ENCODE measurements at regions not wholly inside any gene's neighbourhood (a gene's known extent, or its start where the extent isn't known, plus 50 kb on each side); places are given as distances from the start of the nearest gene placed in this dataset.
A peak's percentile ranks its signal among the peaks of the same experiment; 100 is the strongest.

DNA sequence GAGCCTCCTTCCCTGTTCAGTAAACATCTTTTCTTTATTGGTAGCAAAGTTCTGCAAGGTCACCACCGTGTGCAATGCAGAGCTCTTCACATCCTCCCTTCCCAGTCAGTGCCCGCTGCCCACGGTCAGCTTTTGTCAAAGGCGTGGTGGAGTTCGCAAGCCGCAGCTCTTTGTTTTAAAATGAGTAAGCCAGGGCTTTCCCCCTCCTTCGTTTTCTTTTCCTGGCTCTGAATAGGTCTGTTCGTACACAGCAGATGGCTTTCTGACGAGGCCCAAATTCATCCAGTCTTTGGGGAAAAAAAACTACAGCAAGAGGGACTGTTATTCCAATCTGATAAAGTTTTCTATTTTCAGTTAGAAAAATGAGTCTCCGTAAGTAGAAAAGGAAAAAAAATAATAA, 153.2 kb downstream of the LRIG2 start:
- no peak overlapping the region for H3K4me3 ChIP-seq
- TF ChIP-seq POLR2A (IDR thresholded peaks at IDR 0.05), result no peak
- no peak for TF ChIP-seq POLR2AphosphoS5 (IDR thresholded peaks at IDR 0.05)
- TF ChIP-seq, protein P1, sequence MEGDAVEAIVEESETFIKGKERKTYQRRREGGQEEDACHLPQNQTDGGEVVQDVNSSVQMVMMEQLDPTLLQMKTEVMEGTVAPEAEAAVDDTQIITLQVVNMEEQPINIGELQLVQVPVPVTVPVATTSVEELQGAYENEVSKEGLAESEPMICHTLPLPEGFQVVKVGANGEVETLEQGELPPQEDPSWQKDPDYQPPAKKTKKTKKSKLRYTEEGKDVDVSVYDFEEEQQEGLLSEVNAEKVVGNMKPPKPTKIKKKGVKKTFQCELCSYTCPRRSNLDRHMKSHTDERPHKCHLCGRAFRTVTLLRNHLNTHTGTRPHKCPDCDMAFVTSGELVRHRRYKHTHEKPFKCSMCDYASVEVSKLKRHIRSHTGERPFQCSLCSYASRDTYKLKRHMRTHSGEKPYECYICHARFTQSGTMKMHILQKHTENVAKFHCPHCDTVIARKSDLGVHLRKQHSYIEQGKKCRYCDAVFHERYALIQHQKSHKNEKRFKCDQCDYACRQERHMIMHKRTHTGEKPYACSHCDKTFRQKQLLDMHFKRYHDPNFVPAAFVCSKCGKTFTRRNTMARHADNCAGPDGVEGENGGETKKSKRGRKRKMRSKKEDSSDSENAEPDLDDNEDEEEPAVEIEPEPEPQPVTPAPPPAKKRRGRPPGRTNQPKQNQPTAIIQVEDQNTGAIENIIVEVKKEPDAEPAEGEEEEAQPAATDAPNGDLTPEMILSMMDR (IDR thresholded peaks at IDR 0.05), result no peak
- no peak for TF ChIP-seq EP300 (IDR thresholded peaks at IDR 0.05)
- H3K9me3 ChIP-seq, result no peaks in the 10 kb centered on the region
- no peaks in the 10 kb centered on the region for H3K27me3 ChIP-seq
- ATAC-seq (ENCODE audit: low FRiP score in 2 of 2) (peak in 1 of 2 donors; percentile 58), DNase-seq (no peak)
- whole genome bisulfite sequencing, 2 donors, result 74% methylated on average over 10 of the region's 10 CpGs
- H3K4me1 ChIP-seq, result no peaks in the 10 kb centered on the region
- H3K27ac ChIP-seq, result no peak overlapping the region
- no peaks in the 10 kb centered on the region for H3K36me3 ChIP-seq

DNA sequence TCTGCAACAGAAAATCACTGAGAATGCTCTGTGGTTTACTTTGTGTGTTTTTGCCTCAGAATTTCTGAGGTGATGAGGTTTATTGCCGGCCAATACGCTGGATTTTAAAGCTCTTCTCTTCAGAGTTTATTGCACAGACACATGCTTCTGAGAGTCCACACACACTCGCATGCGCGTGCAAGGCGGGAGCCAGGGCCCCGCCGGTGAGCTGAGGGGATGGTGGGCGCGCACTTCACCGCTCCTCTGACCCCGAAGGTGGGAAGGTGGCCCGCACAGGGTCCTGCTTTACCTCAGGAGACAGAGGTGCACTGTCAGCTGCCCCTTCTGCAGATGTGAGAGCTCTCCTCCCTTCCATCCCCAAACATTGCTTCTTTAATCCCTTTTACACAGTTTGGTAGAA, 158.4 kb upstream of the MAGI3 start:
- Histone ChIP-seq H3K9me3 (no peaks in the 10 kb centered on the region), H3K4me3 (no peak overlapping the region), H3K4me1 (no peaks in the 10 kb centered on the region), H3K36me3 (no peaks in the 10 kb centered on the region), H3K27me3 (no peaks in the 10 kb centered on the region), H3K27ac (no peak overlapping the region)
- ATAC-seq (ENCODE audit: low FRiP score in 2 of 2) (no peak), DNase-seq (peak in 1 of 2 donors; percentile 45)
- no peak for TF ChIP-seq POLR2A (IDR thresholded peaks at IDR 0.05)
- no peak for TF ChIP-seq POLR2AphosphoS5 (IDR thresholded peaks at IDR 0.05)
- TF ChIP-seq, protein P1 (IDR thresholded peaks at IDR 0.05), result no peak
- no peak for TF ChIP-seq EP300 (IDR thresholded peaks at IDR 0.05)
- 83 to 87% methylated on average over 13 of the region's 13 CpGs for WGBS, 2 donors

DNA sequence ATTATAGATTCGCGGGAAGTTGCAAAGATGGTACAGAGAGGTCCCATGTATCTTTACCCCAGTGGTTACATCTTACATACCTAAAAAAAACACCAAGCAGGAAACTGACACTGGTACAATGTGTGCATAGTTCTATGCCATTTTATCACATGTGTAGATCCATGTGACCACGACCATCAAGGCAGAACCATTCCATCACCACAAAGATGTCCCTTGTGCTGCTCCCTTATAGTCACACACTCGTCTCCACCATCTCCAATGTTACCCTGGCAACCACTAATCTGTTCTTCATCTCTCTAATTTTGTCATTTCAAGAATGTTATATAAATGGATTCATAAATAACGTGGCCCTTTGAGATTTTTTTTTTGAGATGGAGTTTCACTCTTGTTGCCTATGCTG, 156.9 kb upstream of the MAGI3 start:
- no peaks in the 10 kb centered on the region for H3K9me3 ChIP-seq
- 89 to 90% methylated on average over 5 of the region's 5 CpGs for WGBS, 2 donors
- TF ChIP-seq POLR2AphosphoS5 (IDR thresholded peaks at IDR 0.05) (no peak), POLR2A (IDR thresholded peaks at IDR 0.05) (no peak), EP300 (IDR thresholded peaks at IDR 0.05) (no peak)
- TF ChIP-seq, protein P1 (IDR thresholded peaks at IDR 0.05), result no peak
- H3K4me1 ChIP-seq, result no peaks in the 10 kb centered on the region
- no peak overlapping the region for H3K4me3 ChIP-seq
- DNase-seq (no peak), ATAC-seq (ENCODE audit: low FRiP score in 2 of 2) (no peak)
- no peaks in the 10 kb centered on the region for H3K27me3 ChIP-seq
- no peak overlapping the region for H3K27ac ChIP-seq
- H3K36me3 ChIP-seq, result no peaks in the 10 kb centered on the region

DNA sequence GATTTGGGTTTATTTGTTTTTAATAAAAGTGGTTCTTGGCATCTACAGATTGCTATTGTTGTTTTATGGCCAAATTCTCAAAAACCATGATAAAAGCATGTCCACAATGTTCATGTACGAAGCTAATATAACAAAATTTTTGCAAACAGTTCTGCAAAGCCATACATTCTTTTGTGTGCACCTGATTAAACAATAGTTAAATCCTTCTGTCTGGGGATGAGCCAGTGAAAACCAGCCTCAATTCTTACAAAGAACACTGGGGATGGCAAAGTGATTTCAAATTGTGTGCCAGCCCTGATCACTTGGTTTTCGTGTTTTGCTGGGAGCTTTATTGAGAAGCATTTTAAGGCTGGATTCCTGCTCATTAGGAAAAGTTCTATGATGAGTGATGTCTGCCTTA, 149.1 kb upstream of the MAGI3 start:
- no peak overlapping the region for H3K4me3 ChIP-seq
- TF ChIP-seq, protein P1 (IDR thresholded peaks at IDR 0.05), result no peak
- TF ChIP-seq POLR2A (IDR thresholded peaks at IDR 0.05), result no peak
- TF ChIP-seq EP300 (IDR thresholded peaks at IDR 0.05), result no peak
- TF ChIP-seq POLR2AphosphoS5 (IDR thresholded peaks at IDR 0.05), result no peak
- no peaks in the 10 kb centered on the region for H3K4me1 ChIP-seq
- WGBS, 2 donors, result 45 to 47% methylated on average over 2 of the region's 2 CpGs
- ATAC-seq (ENCODE audit: low FRiP score in 2 of 2), result no peak
- H3K36me3 ChIP-seq, result no peaks in the 10 kb centered on the region
- no peaks in the 10 kb centered on the region for H3K27me3 ChIP-seq
- H3K9me3 ChIP-seq, result no peaks in the 10 kb centered on the region
- H3K27ac ChIP-seq, result no peak overlapping the region
- no peak for DNase-seq

DNA sequence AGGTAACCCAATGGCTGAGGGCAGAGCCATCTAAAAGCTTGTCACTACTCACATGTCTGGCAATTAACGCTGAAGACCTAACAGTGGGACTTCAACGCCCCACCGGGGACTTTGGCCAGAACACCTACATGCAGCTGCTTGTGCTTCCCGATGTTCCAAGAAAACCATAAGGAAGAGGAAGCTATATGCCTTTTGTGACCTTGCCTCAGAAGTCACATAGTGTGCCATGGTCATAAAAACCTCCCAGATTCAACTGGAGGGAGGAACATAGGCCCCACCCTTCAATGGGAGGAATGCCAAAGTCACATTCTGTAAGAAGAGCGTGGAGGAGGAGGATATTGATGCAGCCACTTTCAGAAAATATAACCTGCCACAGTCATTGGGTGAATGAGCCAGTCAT, 147.8 kb upstream of the MAGI3 start:
- ATAC-seq (ENCODE audit: low FRiP score in 2 of 2) (no peak), DNase-seq (peak in 1 of 2 donors; percentile 36)
- no peaks in the 10 kb centered on the region for H3K36me3 ChIP-seq
- TF ChIP-seq POLR2A (IDR thresholded peaks at IDR 0.05), result no peak
- TF ChIP-seq EP300 (IDR thresholded peaks at IDR 0.05), result no peak
- no peak for TF ChIP-seq POLR2AphosphoS5 (IDR thresholded peaks at IDR 0.05)
- TF ChIP-seq, protein P1 (IDR thresholded peaks at IDR 0.05), result no peak
- no peaks in the 10 kb centered on the region for H3K27me3 ChIP-seq
- H3K9me3 ChIP-seq, result no peaks in the 10 kb centered on the region
- H3K4me3 ChIP-seq, result no peak overlapping the region
- no peaks in the 10 kb centered on the region for H3K4me1 ChIP-seq
- H3K27ac ChIP-seq, result no peak overlapping the region
- WGBS, 2 donors, result 71 to 77% methylated on average over 2 to 5 of the region's 5 CpGs

All from upper lobe of left lung (tissue), 6 donors.